ENCODE measurements at regions not wholly inside any gene's neighbourhood (a gene's known extent, or its start where the extent isn't known, plus 50 kb on each side); places are given as distances from the start of the nearest gene placed in this dataset.

- DNase-seq: no peak
These were observed 76.8 kb upstream of the GATA2 start for GRCh38 chr3:128569756-128570155.

GRCh38 chr3:128568602-128569490 is 75.8 kb upstream of the GATA2 start:
- DNase-seq: no peak

GRCh38 chr3:128567705-128568356 is 74.8 kb upstream of the GATA2 start:
- no peak for DNase-seq

GRCh38 chr3:128567141-128567540 is 74.1 kb upstream of the GATA2 start:
- DNase-seq: no peak

GRCh38 chr3:128563439-128563838 is 70.4 kb upstream of the GATA2 start:
- no peak for DNase-seq

GRCh38 chr3:128561504-128561903 is 68.5 kb upstream of the GATA2 start:
- no peak for DNase-seq

- DNase-seq: no peak
These were observed 67.8 kb upstream of the GATA2 start for GRCh38 chr3:128560768-128561167.

- peak; percentile 29 for DNase-seq
These were observed 66.7 kb upstream of the GATA2 start for GRCh38 chr3:128559486-128560225.

GRCh38 chr3:128557531-128558280 is 64.7 kb upstream of the GATA2 start:
- DNase-seq: no peak

- DNase-seq: no peak
These were observed 63.9 kb upstream of the GATA2 start for GRCh38 chr3:128556907-128557306.

GRCh38 chr3:128556384-128556783 is 63.4 kb upstream of the GATA2 start:
- DNase-seq: no peak

- DNase-seq: no peak
These were observed 62.8 kb upstream of the GATA2 start for GRCh38 chr3:128555841-128556240.

GRCh38 chr3:128555098-128555825 is 62.3 kb upstream of the GATA2 start:
- peak; percentile 13 for DNase-seq

GRCh38 chr3:128554465-128555097 is 61.6 kb upstream of the GATA2 start:
- no peak for DNase-seq

GRCh38 chr3:128554100-128554464 is 61.1 kb upstream of the GATA2 start:
- no peak for DNase-seq

- no peak for DNase-seq
These were observed 60.6 kb upstream of the GATA2 start for GRCh38 chr3:128553560-128553959.

GRCh38 chr3:128551867-128552266 is 58.9 kb upstream of the GATA2 start:
- DNase-seq: no peak

GRCh38 chr3:128551451-128551850 is 58.5 kb upstream of the GATA2 start:
- no peak for DNase-seq

- no peak for DNase-seq
These were observed 57.6 kb upstream of the GATA2 start for GRCh38 chr3:128550471-128551126.

- DNase-seq: no peak
These were observed 57.1 kb upstream of the GATA2 start for GRCh38 chr3:128550113-128550440.

Measured in stimulated activated CD4-positive, alpha-beta T cell treated with anti-CD3 and anti-CD28 coated beads, Interleukin-15, amount 100 ng/mL, for 24 hours (primary cell).